ENCODE measurements at regions not wholly inside any gene's neighbourhood (a gene's known extent, or its start where the extent isn't known, plus 50 kb on each side); places are given as distances from the start of the nearest gene placed in this dataset.

DNA sequence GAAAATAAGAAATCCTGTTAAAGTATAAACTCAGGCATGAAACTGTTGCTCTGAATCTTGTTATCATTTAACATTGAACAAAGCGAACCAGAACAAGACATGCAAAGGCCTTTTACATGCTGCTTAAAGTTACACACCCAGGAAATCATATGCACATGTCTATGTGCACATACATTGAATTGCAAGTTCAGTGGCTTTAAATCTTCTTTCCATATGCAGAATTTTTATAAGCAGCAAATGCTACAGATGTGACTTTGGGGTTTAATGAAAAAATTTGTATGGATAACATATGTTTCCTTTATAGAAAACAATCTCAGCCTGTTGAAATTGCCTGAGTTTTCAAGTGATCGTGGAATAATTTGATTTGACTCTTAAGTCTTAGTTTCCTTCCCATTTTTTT is 193.9 kb downstream of the AEBP2 start:
- TF ChIP-seq CTCF (IDR thresholded peaks at IDR 0.05) (no peak), TCF7L2 (IDR thresholded peaks at IDR 0.05; ENCODE audit: low read depth, low read length) (no peak), POLR2AphosphoS5 (IDR thresholded peaks at IDR 0.05; ENCODE audit: low read depth, low read length) (no peak), SIN3A (IDR thresholded peaks at IDR 0.05; ENCODE audit: borderline replicate concordance, insufficient read depth, low read depth, low read length) (no peak), REST (IDR thresholded peaks at IDR 0.05; ENCODE audit: insufficient read depth in 1 of 2, low read depth in 2 of 2, low read length in 1 of 2) (no peak)
